ENCODE measurements at regions not wholly inside any gene's neighbourhood (a gene's known extent, or its start where the extent isn't known, plus 50 kb on each side); places are given as distances from the start of the nearest gene placed in this dataset.

GRCh38 chr11:36757075-36757474 lies 159.0 kb upstream of the RAG2 start:
- Histone ChIP-seq H3K27me3 (no peaks in the 10 kb centered on the region), H3K4me1 (ENCODE audit: low read depth) (no peaks in the 10 kb centered on the region), H3K9me3 (ENCODE audit: low read depth) (no peaks in the 10 kb centered on the region), H3K4me3 (no peak overlapping the region), H3K36me3 (no peaks in the 10 kb centered on the region), H3K27ac (no peak overlapping the region)
- no peak for DNase-seq (ENCODE audit: low read depth in 1 of 2, low spot score in 1 of 2)
- no peak for TF ChIP-seq CTCF (IDR thresholded peaks at IDR 0.05; ENCODE audit: low read depth, low read length)

DNA sequence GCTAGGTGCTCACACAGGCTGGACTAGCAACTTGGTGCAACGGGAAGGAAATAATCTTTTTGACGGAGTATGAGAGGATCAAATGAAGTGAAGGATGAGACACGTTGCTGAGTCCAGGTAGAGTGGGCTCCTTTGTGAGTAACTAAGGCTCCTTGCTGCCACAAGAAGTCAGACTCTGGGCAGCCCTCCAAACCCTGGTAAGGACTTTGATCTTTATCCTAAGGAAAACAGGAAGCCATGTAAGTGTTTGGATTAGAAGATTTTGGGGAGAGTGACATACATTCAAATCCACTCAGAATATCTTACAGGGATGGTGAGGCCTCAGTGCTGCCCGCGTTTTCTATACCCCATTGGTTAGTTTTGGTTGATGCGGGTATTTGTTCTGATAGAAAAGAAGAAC lies 155.9 kb upstream of the RAG2 start:
- no peaks in the 10 kb centered on the region for H3K27me3 ChIP-seq
- H3K4me1 ChIP-seq (ENCODE audit: low read depth) = no peaks in the 10 kb centered on the region
- H3K36me3 ChIP-seq = no peaks in the 10 kb centered on the region
- no peak overlapping the region for H3K4me3 ChIP-seq
- DNase-seq (ENCODE audit: low read depth in 1 of 2, low spot score in 1 of 2) = no peak
- no peak for TF ChIP-seq CTCF (IDR thresholded peaks at IDR 0.05; ENCODE audit: low read depth, low read length)
- H3K9me3 ChIP-seq (ENCODE audit: low read depth) = no peaks in the 10 kb centered on the region
- no peak overlapping the region for H3K27ac ChIP-seq

GRCh38 chr11:36751996-36752395 lies 154.0 kb upstream of the RAG2 start:
- Histone ChIP-seq H3K36me3 (no peaks in the 10 kb centered on the region), H3K4me1 (ENCODE audit: low read depth) (no peaks in the 10 kb centered on the region), H3K27me3 (no peaks in the 10 kb centered on the region), H3K9me3 (ENCODE audit: low read depth) (no peaks in the 10 kb centered on the region), H3K4me3 (no peak overlapping the region), H3K27ac (no peak overlapping the region)
- no peak for DNase-seq (ENCODE audit: low read depth in 1 of 2, low spot score in 1 of 2)
- no peak for TF ChIP-seq CTCF (IDR thresholded peaks at IDR 0.05; ENCODE audit: low read depth, low read length)

DNA sequence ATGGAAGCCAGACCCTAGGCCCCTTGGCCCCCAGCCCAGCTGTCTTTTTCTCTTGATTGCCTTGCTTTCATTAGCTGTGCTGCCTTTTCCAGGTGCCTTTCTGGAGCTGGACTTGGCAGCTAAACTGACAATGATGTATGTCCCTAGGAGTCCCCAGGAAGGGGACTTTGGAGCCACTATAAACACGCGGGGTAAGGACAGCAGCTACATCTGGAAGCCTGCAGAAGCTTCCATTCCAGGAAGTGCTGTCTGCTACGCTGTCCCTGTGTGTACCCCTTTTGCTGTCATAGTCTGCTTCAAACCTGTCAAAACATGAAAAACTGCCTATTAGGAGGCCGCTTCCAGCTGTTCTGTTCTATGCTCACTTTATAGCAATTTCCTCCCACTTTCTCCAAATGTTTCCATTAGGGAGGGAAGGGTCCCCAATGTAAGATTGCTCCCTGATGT lies 153.3 kb upstream of the RAG2 start:
- no peak for TF ChIP-seq CTCF (IDR thresholded peaks at IDR 0.05; ENCODE audit: low read depth, low read length)
- Histone ChIP-seq H3K4me1 (ENCODE audit: low read depth) (no peaks in the 10 kb centered on the region), H3K4me3 (no peak overlapping the region), H3K27me3 (no peaks in the 10 kb centered on the region), H3K36me3 (no peaks in the 10 kb centered on the region), H3K27ac (no peak overlapping the region), H3K9me3 (ENCODE audit: low read depth) (no peaks in the 10 kb centered on the region)
- no peak for DNase-seq (ENCODE audit: low read depth in 1 of 2, low spot score in 1 of 2)

DNA sequence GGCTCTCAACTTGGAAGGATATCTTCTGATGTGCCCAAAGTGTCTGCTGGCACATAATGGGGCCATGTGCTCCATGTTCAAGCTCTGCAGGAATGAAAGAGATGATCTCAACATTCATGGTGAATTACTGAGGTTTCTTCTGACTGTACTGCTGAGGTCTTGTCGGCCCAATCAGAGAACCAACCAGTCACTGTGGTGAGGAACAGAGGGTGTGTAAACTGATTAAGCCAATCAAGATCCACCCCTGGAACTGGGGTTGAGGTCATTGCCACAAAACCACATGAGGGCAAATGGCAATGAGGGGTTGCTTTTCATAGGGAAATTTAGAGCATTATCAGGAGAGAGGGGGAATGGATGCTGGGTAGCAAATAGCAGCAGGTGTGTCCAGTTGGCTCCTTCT lies 152.3 kb upstream of the RAG2 start:
- Histone ChIP-seq H3K36me3 (no peaks in the 10 kb centered on the region), H3K4me1 (ENCODE audit: low read depth) (no peaks in the 10 kb centered on the region), H3K27me3 (no peaks in the 10 kb centered on the region), H3K4me3 (no peak overlapping the region), H3K27ac (no peak overlapping the region), H3K9me3 (ENCODE audit: low read depth) (no peaks in the 10 kb centered on the region)
- TF ChIP-seq CTCF (IDR thresholded peaks at IDR 0.05; ENCODE audit: low read depth, low read length) = no peak
- DNase-seq (ENCODE audit: low read depth in 1 of 2, low spot score in 1 of 2) = no peak

DNA sequence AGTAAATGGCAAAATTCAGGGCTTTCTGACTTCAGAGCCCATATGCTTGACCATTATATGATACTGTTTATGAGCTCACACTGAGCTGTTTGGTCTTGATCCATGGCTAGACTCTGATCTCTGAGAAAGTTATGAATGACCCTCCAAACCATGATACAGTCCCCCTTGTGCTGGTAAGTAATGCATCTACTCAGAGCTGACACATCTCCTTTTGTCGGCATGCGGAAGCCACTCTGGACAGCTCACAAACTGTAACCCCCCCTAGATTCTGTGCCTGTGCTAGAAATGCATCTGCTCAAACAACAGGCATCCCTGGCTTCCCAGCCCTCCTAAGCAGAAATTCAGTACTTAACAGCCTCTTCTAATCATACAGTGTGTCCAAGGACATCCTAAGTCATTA lies 150.8 kb upstream of the RAG2 start:
- Histone ChIP-seq H3K27ac (no peak overlapping the region), H3K9me3 (ENCODE audit: low read depth) (no peaks in the 10 kb centered on the region), H3K4me3 (no peak overlapping the region), H3K27me3 (no peaks in the 10 kb centered on the region), H3K4me1 (ENCODE audit: low read depth) (no peaks in the 10 kb centered on the region), H3K36me3 (no peaks in the 10 kb centered on the region)
- no peak for DNase-seq (ENCODE audit: low read depth in 1 of 2, low spot score in 1 of 2)
- no peak for TF ChIP-seq CTCF (IDR thresholded peaks at IDR 0.05; ENCODE audit: low read depth, low read length)
